ENCODE measurements at regions not wholly inside any gene's neighbourhood (a gene's known extent, or its start where the extent isn't known, plus 50 kb on each side); places are given as distances from the start of the nearest gene placed in this dataset.

GRCh38 chr10:30231071-30231652 lies 117.9 kb downstream of the MTPAP start:
- no peak overlapping the region for H3K9ac ChIP-seq (ENCODE audit: low read depth, low read length, poor library complexity)
- H3K4me1 ChIP-seq (ENCODE audit: control insufficient read depth in 2 of 2, insufficient read depth in 1 of 2, low read depth in 1 of 2, low read length in 2 of 2): no peaks in the 10 kb centered on the region
- no peak overlapping the region for H3K18ac ChIP-seq (ENCODE audit: low read length)
- no peak overlapping the region for H3K27ac ChIP-seq (replicated peaks; ENCODE audit: low read length)
- no peak overlapping the region for H3K4ac ChIP-seq (ENCODE audit: low read length)
- no peak overlapping the region for H2AK5ac ChIP-seq (ENCODE audit: low read depth, low read length)
- H3K9me3 ChIP-seq (replicated peaks in 1 of 2; ENCODE audit: control insufficient read depth in 2 of 2, insufficient read depth in 1 of 2, low read depth in 1 of 2, low read length in 2 of 2): no peaks in the 10 kb centered on the region
- H3K36me3 ChIP-seq (replicated peaks in 1 of 2; ENCODE audit: control insufficient read depth in 2 of 2, insufficient read depth in 2 of 2, low read length in 2 of 2): no peaks in the 10 kb centered on the region
- no CpG with 5 or more reads among the region's 8 CpGs for WGBS, 2 donors (ENCODE audit: extremely low coverage in 2 of 2, insufficient read length in 2 of 2, insufficient replicate concordance in 1 of 2)
- no peak overlapping the region for H3K14ac ChIP-seq (ENCODE audit: low read length)
- H3K23ac ChIP-seq (ENCODE audit: low read depth, low read length, poor library complexity): no peak overlapping the region
- H2BK12ac ChIP-seq (ENCODE audit: low read length): no peak overlapping the region
- no peak overlapping the region for H2BK120ac ChIP-seq (ENCODE audit: low read depth, low read length)
- H3K27me3 ChIP-seq (ENCODE audit: control insufficient read depth in 3 of 3, insufficient read depth in 3 of 3, low read depth in 1 of 3, low read length in 3 of 3): no peaks in the 10 kb centered on the region
- H3K4me2 ChIP-seq (ENCODE audit: insufficient read depth, low read length, poor library complexity, severe bottlenecking): no peak overlapping the region
- no peak for DNase-seq (ENCODE audit: low spot score)
- no peak overlapping the region for H2AFZ ChIP-seq (ENCODE audit: low read length)
- H3K79me1 ChIP-seq (ENCODE audit: low read depth, low read length): no peaks in the 10 kb centered on the region
- no peak overlapping the region for H3K4me3 ChIP-seq (ENCODE audit: low read length in 2 of 2)
- H2BK5ac ChIP-seq (ENCODE audit: low read length): no peak overlapping the region
- no peak overlapping the region for H4K91ac ChIP-seq (ENCODE audit: low read depth, low read length, poor library complexity)
- no peak overlapping the region for H2BK15ac ChIP-seq (ENCODE audit: low read length)
- H4K8ac ChIP-seq (ENCODE audit: low read depth, low read length): no peak overlapping the region

DNA sequence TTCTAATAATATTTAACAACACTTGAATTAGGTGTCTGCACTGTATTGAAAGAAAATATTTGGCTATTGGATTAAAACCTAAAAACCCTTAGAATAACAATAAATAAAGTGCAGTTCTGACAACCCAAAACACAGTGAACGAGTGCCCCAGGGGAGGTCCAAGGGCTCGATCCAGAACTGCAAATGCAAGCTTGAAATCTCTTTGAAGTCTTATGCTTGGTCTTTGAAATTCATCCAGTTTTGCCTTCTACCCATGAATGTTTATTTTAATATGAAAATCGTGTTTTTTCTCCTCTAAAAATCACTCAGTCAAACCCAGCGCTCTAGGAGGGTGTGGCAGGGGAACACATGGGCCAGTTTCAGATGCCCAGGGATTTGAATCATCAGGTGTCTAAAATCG lies 119.5 kb downstream of the MTPAP start:
- Histone ChIP-seq H3K14ac (ENCODE audit: low read length) (no peak overlapping the region), H2BK15ac (ENCODE audit: low read length) (no peak overlapping the region), H2BK120ac (ENCODE audit: low read depth, low read length) (no peak overlapping the region), H2BK12ac (ENCODE audit: low read length) (no peak overlapping the region), H3K4me2 (ENCODE audit: insufficient read depth, low read length, poor library complexity, severe bottlenecking) (no peak overlapping the region), H3K79me1 (ENCODE audit: low read depth, low read length) (no peaks in the 10 kb centered on the region), H3K36me3 (replicated peaks in 1 of 2; ENCODE audit: control insufficient read depth in 2 of 2, insufficient read depth in 2 of 2, low read length in 2 of 2) (no peaks in the 10 kb centered on the region), H3K4ac (ENCODE audit: low read length) (no peak overlapping the region), H3K9ac (ENCODE audit: low read depth, low read length, poor library complexity) (no peak overlapping the region), H3K4me3 (ENCODE audit: low read length in 2 of 2) (no peak overlapping the region), H3K9me3 (replicated peaks in 1 of 2; ENCODE audit: control insufficient read depth in 2 of 2, insufficient read depth in 1 of 2, low read depth in 1 of 2, low read length in 2 of 2) (no peaks in the 10 kb centered on the region), H3K18ac (ENCODE audit: low read length) (no peak overlapping the region), H3K27ac (replicated peaks; ENCODE audit: low read length) (no peak overlapping the region), H3K23ac (ENCODE audit: low read depth, low read length, poor library complexity) (no peak overlapping the region), H4K8ac (ENCODE audit: low read depth, low read length) (no peak overlapping the region), H2BK5ac (ENCODE audit: low read length) (no peak overlapping the region), H3K4me1 (ENCODE audit: control insufficient read depth in 2 of 2, insufficient read depth in 1 of 2, low read depth in 1 of 2, low read length in 2 of 2) (no peaks in the 10 kb centered on the region), H4K91ac (ENCODE audit: low read depth, low read length, poor library complexity) (no peak overlapping the region), H2AK5ac (ENCODE audit: low read depth, low read length) (no peak overlapping the region), H3K27me3 (ENCODE audit: control insufficient read depth in 3 of 3, insufficient read depth in 3 of 3, low read depth in 1 of 3, low read length in 3 of 3) (no peaks in the 10 kb centered on the region), H2AFZ (ENCODE audit: low read length) (no peak overlapping the region)
- no peak for DNase-seq (ENCODE audit: low spot score)
- WGBS, 2 donors (ENCODE audit: extremely low coverage in 2 of 2, insufficient read length in 2 of 2, insufficient replicate concordance in 1 of 2): no CpG with 5 or more reads among the region's 5 CpGs

DNA sequence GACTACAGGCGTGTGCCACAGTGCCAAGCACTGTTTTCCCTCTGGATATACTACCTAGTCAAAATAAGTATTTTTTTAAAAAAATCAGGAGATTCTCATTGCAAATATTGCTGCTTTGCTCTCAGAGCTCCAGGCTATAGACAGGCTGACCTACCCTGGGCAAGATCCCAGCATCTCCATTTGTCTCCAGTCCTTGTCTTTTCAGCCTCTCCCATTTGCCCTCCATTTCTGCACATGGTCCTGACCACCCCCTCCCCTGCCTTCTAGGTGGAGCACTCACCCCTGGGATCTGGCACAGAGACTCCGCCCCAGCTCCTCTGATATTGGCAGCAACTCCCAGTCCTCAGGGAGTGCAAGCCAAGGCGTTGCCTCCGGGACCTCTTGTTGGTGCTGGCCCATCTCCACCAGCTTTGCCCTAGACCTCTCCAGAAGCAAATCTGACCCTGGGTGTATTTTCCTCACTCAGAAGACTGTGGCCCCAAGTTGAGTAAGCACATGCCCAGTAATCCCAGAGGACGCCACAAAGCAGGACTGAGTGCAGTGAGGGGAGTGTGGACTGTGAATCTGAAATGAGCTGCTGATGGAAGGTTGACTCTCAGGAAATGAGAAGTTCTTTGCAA lies 120.6 kb downstream of the MTPAP start:
- Histone ChIP-seq H4K91ac (ENCODE audit: low read depth, low read length, poor library complexity) (no peak overlapping the region), H3K9me3 (replicated peaks in 1 of 2; ENCODE audit: control insufficient read depth in 2 of 2, insufficient read depth in 1 of 2, low read depth in 1 of 2, low read length in 2 of 2) (no peaks in the 10 kb centered on the region), H3K14ac (ENCODE audit: low read length) (peak overlapping the region; percentile 26), H2AK5ac (ENCODE audit: low read depth, low read length) (no peak overlapping the region), H4K8ac (ENCODE audit: low read depth, low read length) (no peak overlapping the region), H3K23ac (ENCODE audit: low read depth, low read length, poor library complexity) (no peak overlapping the region), H2BK120ac (ENCODE audit: low read depth, low read length) (no peak overlapping the region), H2BK15ac (ENCODE audit: low read length) (no peak overlapping the region), H3K4ac (ENCODE audit: low read length) (no peak overlapping the region), H3K27me3 (ENCODE audit: control insufficient read depth in 3 of 3, insufficient read depth in 3 of 3, low read depth in 1 of 3, low read length in 3 of 3) (no peaks in the 10 kb centered on the region), H3K79me1 (ENCODE audit: low read depth, low read length) (no peaks in the 10 kb centered on the region), H3K4me1 (ENCODE audit: control insufficient read depth in 2 of 2, insufficient read depth in 1 of 2, low read depth in 1 of 2, low read length in 2 of 2) (no peaks in the 10 kb centered on the region), H3K4me2 (ENCODE audit: insufficient read depth, low read length, poor library complexity, severe bottlenecking) (no peak overlapping the region), H3K4me3 (ENCODE audit: low read length in 2 of 2) (no peak overlapping the region), H3K36me3 (replicated peaks in 1 of 2; ENCODE audit: control insufficient read depth in 2 of 2, insufficient read depth in 2 of 2, low read length in 2 of 2) (no peaks in the 10 kb centered on the region), H2AFZ (ENCODE audit: low read length) (no peak overlapping the region), H2BK5ac (ENCODE audit: low read length) (no peak overlapping the region), H3K27ac (replicated peaks; ENCODE audit: low read length) (no peak overlapping the region), H2BK12ac (ENCODE audit: low read length) (no peak overlapping the region), H3K18ac (ENCODE audit: low read length) (no peak overlapping the region), H3K9ac (ENCODE audit: low read depth, low read length, poor library complexity) (no peak overlapping the region)
- WGBS, 2 donors (ENCODE audit: extremely low coverage in 2 of 2, insufficient read length in 2 of 2, insufficient replicate concordance in 1 of 2): no CpG with 5 or more reads among the region's 5 CpGs
- DNase-seq (ENCODE audit: low spot score): no peak

DNA sequence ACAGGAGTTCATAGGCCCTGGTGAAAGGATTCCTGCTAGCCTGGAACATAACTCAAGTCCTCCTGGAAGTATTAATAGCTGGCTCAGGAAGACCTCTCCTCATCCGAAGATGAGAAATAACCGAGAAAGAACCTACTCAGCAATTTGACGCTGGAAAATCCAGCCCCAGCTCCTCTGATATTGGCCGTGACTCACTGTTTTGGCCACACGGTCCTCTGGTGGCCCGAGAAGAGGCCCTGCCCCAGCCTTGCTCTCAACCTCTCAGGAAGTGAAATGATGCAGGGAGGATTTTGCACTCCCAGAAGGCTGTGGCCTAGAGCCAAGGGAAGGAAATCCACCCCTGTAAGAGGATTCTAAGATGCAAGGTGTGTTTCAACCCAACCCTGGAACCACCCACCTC lies 121.6 kb downstream of the MTPAP start:
- no peaks in the 10 kb centered on the region for H3K4me1 ChIP-seq (ENCODE audit: control insufficient read depth in 2 of 2, insufficient read depth in 1 of 2, low read depth in 1 of 2, low read length in 2 of 2)
- H2BK5ac ChIP-seq (ENCODE audit: low read length): no peak overlapping the region
- H2BK15ac ChIP-seq (ENCODE audit: low read length): no peak overlapping the region
- no peak overlapping the region for H2AFZ ChIP-seq (ENCODE audit: low read length)
- H3K4ac ChIP-seq (ENCODE audit: low read length): no peak overlapping the region
- no peak overlapping the region for H3K4me2 ChIP-seq (ENCODE audit: insufficient read depth, low read length, poor library complexity, severe bottlenecking)
- no peaks in the 10 kb centered on the region for H3K9me3 ChIP-seq (replicated peaks in 1 of 2; ENCODE audit: control insufficient read depth in 2 of 2, insufficient read depth in 1 of 2, low read depth in 1 of 2, low read length in 2 of 2)
- no peak overlapping the region for H3K4me3 ChIP-seq (ENCODE audit: low read length in 2 of 2)
- H3K14ac ChIP-seq (ENCODE audit: low read length): peak overlapping the region; percentile 47
- no peak for DNase-seq (ENCODE audit: low spot score)
- H3K18ac ChIP-seq (ENCODE audit: low read length): no peak overlapping the region
- no peaks in the 10 kb centered on the region for H3K79me1 ChIP-seq (ENCODE audit: low read depth, low read length)
- no peak overlapping the region for H4K8ac ChIP-seq (ENCODE audit: low read depth, low read length)
- H2BK120ac ChIP-seq (ENCODE audit: low read depth, low read length): no peak overlapping the region
- no peak overlapping the region for H3K23ac ChIP-seq (ENCODE audit: low read depth, low read length, poor library complexity)
- no peak overlapping the region for H2BK12ac ChIP-seq (ENCODE audit: low read length)
- no CpG with 5 or more reads among the region's 6 CpGs for WGBS, 2 donors (ENCODE audit: extremely low coverage in 2 of 2, insufficient read length in 2 of 2, insufficient replicate concordance in 1 of 2)
- no peaks in the 10 kb centered on the region for H3K36me3 ChIP-seq (replicated peaks in 1 of 2; ENCODE audit: control insufficient read depth in 2 of 2, insufficient read depth in 2 of 2, low read length in 2 of 2)
- no peak overlapping the region for H3K27ac ChIP-seq (replicated peaks; ENCODE audit: low read length)
- no peak overlapping the region for H4K91ac ChIP-seq (ENCODE audit: low read depth, low read length, poor library complexity)
- no peaks in the 10 kb centered on the region for H3K27me3 ChIP-seq (ENCODE audit: control insufficient read depth in 3 of 3, insufficient read depth in 3 of 3, low read depth in 1 of 3, low read length in 3 of 3)
- H2AK5ac ChIP-seq (ENCODE audit: low read depth, low read length): no peak overlapping the region
- no peak overlapping the region for H3K9ac ChIP-seq (ENCODE audit: low read depth, low read length, poor library complexity)

All from neuronal stem cell (in vitro differentiated cells).